GM12878 (cell line): ENCODE measurements at regions not wholly inside any gene's neighbourhood (a gene's known extent, or its start where the extent isn't known, plus 50 kb on each side); places are given as distances from the start of the nearest gene placed in this dataset.

Experiments
- ATAC-seq: fragments of 200-7000 bp; cut with Tn5 transposase; 3 replicates; pipeline ENCODE4 v1.9.1; 2020; ENCODE audit warnings: mild to moderate bottlenecking, moderate library complexity
- BruUV-seq: library from RNA; stranded (reverse); fragments of 400-500 nt; replicated peaks from 2 replicates; lab custom pipeline; 2021; lab: Mats Ljungman, UMichigan
- CTCF ChIA-PET: fragments of 300-600 bp; sonication (Branson Sonifier 250); formaldehyde crosslinking; extraction: SDS; loops from one replicate; lab custom pipeline; 2021; ENCODE audit warnings: inconsistent platforms; lab: Yijun Ruan, JAX
- POLR2A ChIA-PET: fragments of 350-600 bp; formaldehyde crosslinking; extraction: SDS; loops from one replicate; lab custom pipeline; 2021; ENCODE audit warnings: inconsistent platforms; lab: Charles Lee
- RAD21 ChIA-PET: fragments of 300-600 bp; sonication (Branson Sonifier 250); formaldehyde crosslinking; loops from one replicate; lab custom pipeline; 2023; ENCODE audit warnings: antibody characterized with exemption; ENCODE audit not compliant: unreplicated experiment; lab: Charles Lee
- SMC1A ChIA-PET: fragments of 300-600 bp; sonication (Branson Sonifier 250); formaldehyde crosslinking; loops from one replicate; lab custom pipeline; 2023; ENCODE audit not compliant: unreplicated experiment, uncharacterized antibody; lab: Charles Lee
- DNase-seq: peaks from one replicate; pipeline ENCODE4 v3.0.0-alpha.2; 2011; ENCODE audit warnings: low read depth, low spot score
- FAIRE-seq: peaks from 3 replicates; lab custom pipeline; 2011; peaks lifted over from hg19 to GRCh38; lab: Jason Lieb, UNC
- H2AFZ ChIP-seq: 2 replicates; pipeline ENCODE4 v1.6.0; 2011; ENCODE audit warnings: low read depth, low read length, control low read depth; ENCODE audit not compliant: control insufficient read depth
- H3K27ac ChIP-seq: 2 replicates; pipeline ENCODE4 v1.5.1; 2011; ENCODE audit warnings: control low read depth; ENCODE audit not compliant: control insufficient read depth, insufficient read depth
- H3K27me3 ChIP-seq, 2 experiments: replicated peaks in 1 of 2; 2 replicates each; pipeline versions ENCODE4 v1.6.0 to v1.6.1; 2011; ENCODE audit warnings: low read length in 1 of 2; ENCODE audit not compliant: control insufficient read depth in 2 of 2, insufficient read depth in 2 of 2
- H3K36me3 ChIP-seq, 2 experiments: 2 replicates each; pipeline ENCODE4 v1.5.1; 2011; ENCODE audit warnings: low read length in 1 of 2; ENCODE audit not compliant: control insufficient read depth in 2 of 2, insufficient read depth in 2 of 2
- H3K4me1 ChIP-seq: 2 replicates; pipeline ENCODE4 v1.6.1; 2011; ENCODE audit warnings: mild to moderate bottlenecking, low read length, moderate library complexity, mixed read lengths; ENCODE audit not compliant: control insufficient read depth, insufficient read depth
- H3K4me2 ChIP-seq: 2 replicates; pipeline ENCODE4 v1.6.0; 2011; ENCODE audit warnings: control low read depth; ENCODE audit not compliant: control insufficient read depth, insufficient read depth
- H3K4me3 ChIP-seq: fragments of 200-600 bp; sonication (generic); 2 replicates; pipeline ENCODE4 v1.5.1; 2016
- H3K79me2 ChIP-seq: 2 replicates; pipeline ENCODE4 v1.6.0; 2011; ENCODE audit warnings: low read length; ENCODE audit not compliant: control insufficient read depth, insufficient read depth
- H3K9ac ChIP-seq: 2 replicates; pipeline ENCODE4 v1.8.0; 2011; ENCODE audit warnings: low read length, control low read depth, mixed read lengths; ENCODE audit not compliant: control insufficient read depth, insufficient read depth
- H3K9me3 ChIP-seq: replicated peaks from 3 replicates; pipeline ENCODE4 v1.5.1; 2011; ENCODE audit warnings: mild to moderate bottlenecking, low read length; ENCODE audit not compliant: control insufficient read depth, insufficient read depth
- H4K20me1 ChIP-seq: 2 replicates; pipeline ENCODE4 v1.6.0; 2011; ENCODE audit not compliant: control insufficient read depth, insufficient read depth
- ASH2L ChIP-seq: fragments of 300-600, 200-600 bp; sonication (generic); IDR thresholded peaks from 2 replicates; pipeline ENCODE4 v1.6.1; 2017; ENCODE audit warnings: low read depth, mild to moderate bottlenecking, borderline replicate concordance
- BACH1 ChIP-seq: fragments of 450-650 bp; IDR thresholded peaks from 2 replicates; pipeline ENCODE4 v1.6.1; 2017; ENCODE audit warnings: mild to moderate bottlenecking, borderline replicate concordance
- ETV6 ChIP-seq, 2 experiments: fragments of 450-650 bp in 1 of 2; IDR thresholded peaks in 1 of 2; conservative IDR thresholded peaks in 1 of 2; 2 replicates each; pipeline ENCODE4 v1.6.1; 2014; ENCODE audit warnings: antibody characterized with exemption in 1 of 2, borderline replicate concordance in 1 of 2, low read depth in 1 of 2, mild to moderate bottlenecking in 1 of 2, moderate library complexity in 1 of 2
- NFYB ChIP-seq: IDR thresholded peaks from 2 replicates; pipeline ENCODE4 v1.6.1; 2011; ENCODE audit warnings: low read depth, mild to moderate bottlenecking, low read length, improper control_type of control experiment, moderate library complexity; ENCODE audit not compliant: insufficient read depth
- NR2C2 ChIP-seq: IDR thresholded peaks from 2 replicates; pipeline ENCODE4 v1.6.1; 2011; ENCODE audit warnings: borderline replicate concordance, low read depth; ENCODE audit not compliant: control insufficient read depth, insufficient read length
- RFX5 ChIP-seq: IDR thresholded peaks from 2 replicates; pipeline ENCODE4 v1.6.1; 2011; ENCODE audit warnings: low read depth, low read length, improper control_type of control experiment
- TCF7 ChIP-seq: IDR thresholded peaks from 2 replicates; pipeline ENCODE4 v1.6.1; 2014; ENCODE audit warnings: antibody characterized with exemption, borderline replicate concordance
- ZZZ3 ChIP-seq: IDR thresholded peaks from 2 replicates; pipeline ENCODE4 v1.6.1; 2011; ENCODE audit warnings: low read depth; ENCODE audit not compliant: control insufficient read depth, insufficient read length
- WGBS: methylation state at CpG from one replicate; pipeline ENCODE4 v1.1.6; 2016; ENCODE audit warnings: low lambda C conversion rate; ENCODE audit not compliant: insufficient replicate concordance, insufficient coverage; ENCODE audit errors: missing lambda C conversion rate; 5-methylcytosine and 5-hydroxymethylcytosine counted together
- in situ Hi-C: fragments of 300-500 bp; cut with MboI; formaldehyde crosslinking; loops from 9 replicates; pipeline ENCODE4 v1.14.3; 2018; ENCODE audit warnings: mixed read lengths
- intact Hi-C: fragments of 100-400 bp; cut with micrococcal nuclease; formaldehyde crosslinking; loops from one replicate; pipeline ENCODE4 v1.14.2; 2022; ENCODE audit not compliant: unreplicated experiment
- TF ChIP-seq, protein P1 (sequence below): fragments of 150-350 bp; IDR thresholded peaks from 2 replicates; pipeline ENCODE4 v1.6.1; 2016; ENCODE audit warnings: low read depth, low read length
- TF ChIP-seq, protein P2 (sequence below): IDR thresholded peaks from 2 replicates; pipeline ENCODE4 v1.6.1; 2012; ENCODE audit warnings: low read depth, low read length, improper control_type of control experiment
- TF ChIP-seq, protein P3 (sequence below): fragments of 450-650 bp; IDR thresholded peaks from 2 replicates; pipeline ENCODE4 v1.6.1; 2017; ENCODE audit warnings: low read depth, mild to moderate bottlenecking, moderate library complexity
- TF ChIP-seq, protein P4 (sequence below): fragments of 450-650 bp; IDR thresholded peaks from 2 replicates; pipeline ENCODE4 v1.6.1; 2017; ENCODE audit warnings: mild to moderate bottlenecking, low read depth, inconsistent platforms; ENCODE audit not compliant: poor library complexity, severe bottlenecking

DNA sequence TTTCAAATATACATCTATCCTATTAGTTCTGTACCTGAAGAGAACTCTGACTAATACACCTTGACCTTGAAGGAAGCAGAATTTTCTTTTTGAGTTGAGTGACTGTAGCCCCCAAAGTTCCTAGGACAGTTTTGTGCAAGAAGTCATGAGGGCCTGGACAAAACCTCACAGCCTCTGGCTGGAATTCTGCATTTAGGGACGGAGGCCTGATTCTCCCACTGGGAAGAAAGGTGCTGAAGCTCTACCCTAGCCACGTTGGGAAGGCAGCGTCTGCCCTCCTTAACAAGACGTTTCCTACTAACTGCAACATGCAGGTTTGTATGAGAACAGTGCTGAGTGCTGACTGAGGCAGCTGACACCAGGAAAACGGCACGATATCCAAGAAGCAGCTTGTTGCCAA is 74.4 kb upstream of the ZCCHC2 start:
- TF ChIP-seq, protein P1, sequence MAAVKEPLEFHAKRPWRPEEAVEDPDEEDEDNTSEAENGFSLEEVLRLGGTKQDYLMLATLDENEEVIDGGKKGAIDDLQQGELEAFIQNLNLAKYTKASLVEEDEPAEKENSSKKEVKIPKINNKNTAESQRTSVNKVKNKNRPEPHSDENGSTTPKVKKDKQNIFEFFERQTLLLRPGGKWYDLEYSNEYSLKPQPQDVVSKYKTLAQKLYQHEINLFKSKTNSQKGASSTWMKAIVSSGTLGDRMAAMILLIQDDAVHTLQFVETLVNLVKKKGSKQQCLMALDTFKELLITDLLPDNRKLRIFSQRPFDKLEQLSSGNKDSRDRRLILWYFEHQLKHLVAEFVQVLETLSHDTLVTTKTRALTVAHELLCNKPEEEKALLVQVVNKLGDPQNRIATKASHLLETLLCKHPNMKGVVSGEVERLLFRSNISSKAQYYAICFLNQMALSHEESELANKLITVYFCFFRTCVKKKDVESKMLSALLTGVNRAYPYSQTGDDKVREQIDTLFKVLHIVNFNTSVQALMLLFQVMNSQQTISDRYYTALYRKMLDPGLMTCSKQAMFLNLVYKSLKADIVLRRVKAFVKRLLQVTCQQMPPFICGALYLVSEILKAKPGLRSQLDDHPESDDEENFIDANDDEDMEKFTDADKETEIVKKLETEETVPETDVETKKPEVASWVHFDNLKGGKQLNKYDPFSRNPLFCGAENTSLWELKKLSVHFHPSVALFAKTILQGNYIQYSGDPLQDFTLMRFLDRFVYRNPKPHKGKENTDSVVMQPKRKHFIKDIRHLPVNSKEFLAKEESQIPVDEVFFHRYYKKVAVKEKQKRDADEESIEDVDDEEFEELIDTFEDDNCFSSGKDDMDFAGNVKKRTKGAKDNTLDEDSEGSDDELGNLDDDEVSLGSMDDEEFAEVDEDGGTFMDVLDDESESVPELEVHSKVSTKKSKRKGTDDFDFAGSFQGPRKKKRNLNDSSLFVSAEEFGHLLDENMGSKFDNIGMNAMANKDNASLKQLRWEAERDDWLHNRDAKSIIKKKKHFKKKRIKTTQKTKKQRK: no peak
- TF ChIP-seq, protein P2, sequence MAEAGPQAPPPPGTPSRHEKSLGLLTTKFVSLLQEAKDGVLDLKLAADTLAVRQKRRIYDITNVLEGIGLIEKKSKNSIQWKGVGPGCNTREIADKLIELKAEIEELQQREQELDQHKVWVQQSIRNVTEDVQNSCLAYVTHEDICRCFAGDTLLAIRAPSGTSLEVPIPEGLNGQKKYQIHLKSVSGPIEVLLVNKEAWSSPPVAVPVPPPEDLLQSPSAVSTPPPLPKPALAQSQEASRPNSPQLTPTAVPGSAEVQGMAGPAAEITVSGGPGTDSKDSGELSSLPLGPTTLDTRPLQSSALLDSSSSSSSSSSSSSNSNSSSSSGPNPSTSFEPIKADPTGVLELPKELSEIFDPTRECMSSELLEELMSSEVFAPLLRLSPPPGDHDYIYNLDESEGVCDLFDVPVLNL: no peak
- TF ChIP-seq ASH2L (no peak), TCF7 (no peak), BACH1 (no peak), ETV6 (conservative IDR thresholded peaks at IDR 0.05 in 1 of 2, IDR thresholded peaks at IDR 0.05 in 1 of 2; ENCODE audit: borderline replicate concordance in 1 of 2, low read depth in 1 of 2) (no peak), NFYB (no peak), NR2C2 (no peak), RFX5 (no peak), ZZZ3 (no peak)
- TF ChIP-seq, protein P3, sequence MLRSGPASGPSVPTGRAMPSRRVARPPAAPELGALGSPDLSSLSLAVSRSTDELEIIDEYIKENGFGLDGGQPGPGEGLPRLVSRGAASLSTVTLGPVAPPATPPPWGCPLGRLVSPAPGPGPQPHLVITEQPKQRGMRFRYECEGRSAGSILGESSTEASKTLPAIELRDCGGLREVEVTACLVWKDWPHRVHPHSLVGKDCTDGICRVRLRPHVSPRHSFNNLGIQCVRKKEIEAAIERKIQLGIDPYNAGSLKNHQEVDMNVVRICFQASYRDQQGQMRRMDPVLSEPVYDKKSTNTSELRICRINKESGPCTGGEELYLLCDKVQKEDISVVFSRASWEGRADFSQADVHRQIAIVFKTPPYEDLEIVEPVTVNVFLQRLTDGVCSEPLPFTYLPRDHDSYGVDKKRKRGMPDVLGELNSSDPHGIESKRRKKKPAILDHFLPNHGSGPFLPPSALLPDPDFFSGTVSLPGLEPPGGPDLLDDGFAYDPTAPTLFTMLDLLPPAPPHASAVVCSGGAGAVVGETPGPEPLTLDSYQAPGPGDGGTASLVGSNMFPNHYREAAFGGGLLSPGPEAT: no peak
- TF ChIP-seq, protein P4, sequence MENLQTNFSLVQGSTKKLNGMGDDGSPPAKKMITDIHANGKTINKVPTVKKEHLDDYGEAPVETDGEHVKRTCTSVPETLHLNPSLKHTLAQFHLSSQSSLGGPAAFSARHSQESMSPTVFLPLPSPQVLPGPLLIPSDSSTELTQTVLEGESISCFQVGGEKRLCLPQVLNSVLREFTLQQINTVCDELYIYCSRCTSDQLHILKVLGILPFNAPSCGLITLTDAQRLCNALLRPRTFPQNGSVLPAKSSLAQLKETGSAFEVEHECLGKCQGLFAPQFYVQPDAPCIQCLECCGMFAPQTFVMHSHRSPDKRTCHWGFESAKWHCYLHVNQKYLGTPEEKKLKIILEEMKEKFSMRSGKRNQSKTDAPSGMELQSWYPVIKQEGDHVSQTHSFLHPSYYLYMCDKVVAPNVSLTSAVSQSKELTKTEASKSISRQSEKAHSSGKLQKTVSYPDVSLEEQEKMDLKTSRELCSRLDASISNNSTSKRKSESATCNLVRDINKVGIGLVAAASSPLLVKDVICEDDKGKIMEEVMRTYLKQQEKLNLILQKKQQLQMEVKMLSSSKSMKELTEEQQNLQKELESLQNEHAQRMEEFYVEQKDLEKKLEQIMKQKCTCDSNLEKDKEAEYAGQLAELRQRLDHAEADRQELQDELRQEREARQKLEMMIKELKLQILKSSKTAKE: no peak
- no peak overlapping the region for H3K4me3 ChIP-seq
- 33% methylated on average over 6 of the region's 6 CpGs for WGBS
- H3K27me3 ChIP-seq: no peaks in the 10 kb centered on the region; a peak in 1 of 4 replicates
- POLR2A ChIA-PET: no interaction called here
- H4K20me1 ChIP-seq: no peaks in the 10 kb centered on the region
- no peaks in the 10 kb centered on the region for H3K79me2 ChIP-seq
- intact Hi-C loops (no loop called here), in situ Hi-C loops (no loop called here)
- RAD21 ChIA-PET: no interaction called here
- H2AFZ ChIP-seq: no peak overlapping the region
- ATAC-seq: no peak
- CTCF ChIA-PET: no interaction called here
- H3K36me3 ChIP-seq: no peaks in the 10 kb centered on the region
- SMC1A ChIA-PET: no interaction called here
- H3K9me3 ChIP-seq: no peaks in the 10 kb centered on the region
- no peaks in the 10 kb centered on the region for H3K4me1 ChIP-seq
- no peak overlapping the region for H3K27ac ChIP-seq
- no peak for DNase-seq
- no peak overlapping the region for H3K9ac ChIP-seq
- no TSS peak for BruUV-seq
- FAIRE-seq: no peak
- no peak overlapping the region for H3K4me2 ChIP-seq
